Neural progenitor cell (in vitro differentiated cells): ENCODE measurements at regions not wholly inside any gene's neighbourhood (a gene's known extent, or its start where the extent isn't known, plus 50 kb on each side); places are given as distances from the start of the nearest gene placed in this dataset.

ENCODE experiments used
- EZH2 ChIP-seq: fragments of 200-600 bp; sonication (generic); IDR thresholded peaks from 2 replicates; pipeline ENCODE4 v1.6.1; 2017; ENCODE audit warnings: antibody characterized with exemption, mild to moderate bottlenecking, moderate library complexity
- EZH2phosphoT487 ChIP-seq: fragments of 200-600 bp; sonication (generic); IDR thresholded peaks from 2 replicates; pipeline ENCODE4 v1.6.1; 2017; ENCODE audit warnings: antibody characterized with exemption
- TF ChIP-seq, protein P1 (sequence below): fragments of 200-600 bp; sonication (generic); IDR thresholded peaks from 2 replicates; pipeline ENCODE4 v1.5.1; 2017; ENCODE audit warnings: antibody characterized with exemption, mild to moderate bottlenecking

DNA sequence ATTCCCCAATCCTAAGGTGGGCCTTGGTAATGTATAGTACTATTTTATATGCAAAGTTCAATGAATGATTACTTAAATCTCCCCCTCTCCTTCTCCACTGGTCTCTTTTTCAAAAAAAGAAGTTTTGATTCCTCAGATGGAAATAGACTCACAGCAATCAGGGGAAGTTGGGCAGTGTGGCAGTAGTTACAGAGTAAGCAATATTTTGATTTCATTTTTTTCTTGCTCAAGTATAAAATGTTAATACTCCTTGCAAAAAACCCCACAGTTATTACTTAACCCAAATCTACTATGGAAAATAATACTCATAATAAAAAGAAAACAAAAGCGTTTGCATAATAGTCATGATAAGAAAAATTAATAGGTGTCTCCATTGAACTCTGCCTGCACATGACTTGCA is 56.9 kb upstream of the CXCL8 start:
- TF ChIP-seq, protein P1, sequence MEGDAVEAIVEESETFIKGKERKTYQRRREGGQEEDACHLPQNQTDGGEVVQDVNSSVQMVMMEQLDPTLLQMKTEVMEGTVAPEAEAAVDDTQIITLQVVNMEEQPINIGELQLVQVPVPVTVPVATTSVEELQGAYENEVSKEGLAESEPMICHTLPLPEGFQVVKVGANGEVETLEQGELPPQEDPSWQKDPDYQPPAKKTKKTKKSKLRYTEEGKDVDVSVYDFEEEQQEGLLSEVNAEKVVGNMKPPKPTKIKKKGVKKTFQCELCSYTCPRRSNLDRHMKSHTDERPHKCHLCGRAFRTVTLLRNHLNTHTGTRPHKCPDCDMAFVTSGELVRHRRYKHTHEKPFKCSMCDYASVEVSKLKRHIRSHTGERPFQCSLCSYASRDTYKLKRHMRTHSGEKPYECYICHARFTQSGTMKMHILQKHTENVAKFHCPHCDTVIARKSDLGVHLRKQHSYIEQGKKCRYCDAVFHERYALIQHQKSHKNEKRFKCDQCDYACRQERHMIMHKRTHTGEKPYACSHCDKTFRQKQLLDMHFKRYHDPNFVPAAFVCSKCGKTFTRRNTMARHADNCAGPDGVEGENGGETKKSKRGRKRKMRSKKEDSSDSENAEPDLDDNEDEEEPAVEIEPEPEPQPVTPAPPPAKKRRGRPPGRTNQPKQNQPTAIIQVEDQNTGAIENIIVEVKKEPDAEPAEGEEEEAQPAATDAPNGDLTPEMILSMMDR = no peak
- TF ChIP-seq EZH2 (no peak), EZH2phosphoT487 (no peak)
